ENCODE measurements at regions not wholly inside any gene's neighbourhood (a gene's known extent, or its start where the extent isn't known, plus 50 kb on each side); places are given as distances from the start of the nearest gene placed in this dataset.
A peak's percentile ranks its signal among the peaks of the same experiment; 100 is the strongest.
"Not testable (repeated sequence)": the region's sequence is repeated elsewhere in the genome, so short reads cannot be mapped to it uniquely, and the experiment has no call there.

DNA sequence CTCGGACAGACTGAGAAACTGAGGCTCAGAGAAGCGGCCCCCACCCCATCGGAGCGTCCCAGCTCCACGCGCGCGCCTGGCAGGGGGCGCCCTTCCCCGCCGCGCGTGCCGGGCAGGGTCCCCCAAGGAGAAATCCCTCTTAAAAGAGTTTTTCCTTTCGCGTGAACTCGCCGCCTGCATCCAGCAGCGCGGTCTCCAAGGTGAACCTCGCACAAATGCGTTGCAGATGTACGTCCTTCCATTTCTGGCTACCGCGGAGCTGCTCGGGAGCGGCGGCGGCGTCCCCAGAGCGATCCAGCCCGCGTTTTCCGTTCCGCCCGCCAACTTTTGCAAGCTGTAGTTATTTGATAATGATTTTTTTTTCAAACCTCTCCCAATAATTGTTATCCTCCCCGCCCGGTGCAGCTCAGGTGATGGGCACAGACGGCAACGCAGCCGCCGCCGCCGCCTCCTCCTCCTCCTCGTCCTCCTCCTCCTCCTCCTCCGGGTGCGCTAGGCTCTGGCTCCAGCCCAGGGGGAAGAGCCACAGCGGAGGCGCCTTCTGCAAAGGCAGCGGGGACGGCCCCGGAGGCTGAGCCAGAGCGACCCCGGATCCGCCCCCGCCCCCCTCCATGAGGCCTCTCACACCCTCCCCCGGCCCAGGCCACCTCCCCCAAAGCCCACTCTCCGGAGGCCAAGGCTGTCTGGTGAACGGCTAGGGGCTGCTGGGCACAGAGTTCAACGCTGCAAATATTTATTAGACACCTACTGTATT lies 74.0 kb upstream of the CUX1 start:
- no peak for DNase-seq (ENCODE audit: low read depth, low spot score)

DNA sequence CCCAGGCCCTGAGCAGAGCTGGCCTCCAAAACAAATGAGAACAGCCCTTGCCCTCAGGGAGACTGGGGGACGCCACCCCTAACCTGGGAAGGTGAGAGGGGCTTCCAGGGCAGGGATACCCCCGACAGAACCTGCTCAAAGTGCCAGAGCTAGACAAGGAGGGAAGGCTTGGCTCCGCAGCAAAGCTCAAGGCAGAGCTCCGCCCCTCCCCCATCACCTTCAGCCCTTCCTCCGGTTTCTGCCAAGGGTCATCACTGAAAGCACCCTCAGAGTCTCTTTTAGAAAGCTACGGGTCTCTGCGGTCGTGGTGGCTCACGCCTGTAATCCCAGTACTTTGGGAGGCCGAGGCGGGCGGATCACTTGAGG lies 73.4 kb upstream of the CUX1 start:
- no peak for DNase-seq (ENCODE audit: low read depth, low spot score)

DNA sequence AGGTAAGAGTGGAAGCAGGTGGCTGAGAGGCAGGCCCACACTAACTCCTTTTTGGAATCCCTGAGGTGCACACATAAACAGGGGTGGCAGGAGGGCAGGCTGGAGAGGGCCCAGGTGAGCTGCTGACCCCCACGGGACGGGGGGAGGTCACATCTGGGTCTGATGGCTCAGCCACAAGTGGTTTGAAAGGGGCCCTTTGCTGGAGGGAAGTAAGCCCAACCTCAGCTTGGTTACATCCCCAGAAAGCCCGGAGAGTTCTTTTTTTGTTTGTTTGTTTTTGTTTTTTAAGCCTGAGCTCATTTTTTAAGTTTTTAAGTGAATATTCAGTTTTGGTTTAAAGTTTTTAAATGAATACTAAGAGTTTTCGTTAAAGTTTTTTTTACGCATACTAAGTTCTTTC lies 72.8 kb upstream of the CUX1 start:
- DNase-seq (ENCODE audit: low read depth, low spot score), result no peak

DNA sequence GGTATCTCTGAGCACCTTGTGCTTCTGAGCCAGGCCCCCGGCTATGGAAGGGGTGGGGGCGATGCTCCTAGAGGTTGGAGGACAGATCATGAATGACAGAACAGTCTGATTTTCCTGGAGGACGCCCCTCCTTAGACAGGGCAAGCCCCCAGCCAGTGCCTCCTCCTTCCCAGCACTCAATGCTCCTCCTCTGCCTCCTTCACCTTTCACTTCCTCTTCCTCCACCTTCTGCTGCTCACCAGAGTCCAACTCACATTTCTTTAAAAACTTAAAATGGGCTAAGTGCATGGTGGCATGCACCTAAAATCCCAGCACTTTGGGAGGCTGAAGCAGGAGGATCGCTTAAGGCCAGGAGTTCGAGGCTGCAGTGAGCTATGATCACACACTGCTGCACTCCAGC lies 71.1 kb upstream of the CUX1 start:
- no peak for DNase-seq (ENCODE audit: low read depth, low spot score)

DNA sequence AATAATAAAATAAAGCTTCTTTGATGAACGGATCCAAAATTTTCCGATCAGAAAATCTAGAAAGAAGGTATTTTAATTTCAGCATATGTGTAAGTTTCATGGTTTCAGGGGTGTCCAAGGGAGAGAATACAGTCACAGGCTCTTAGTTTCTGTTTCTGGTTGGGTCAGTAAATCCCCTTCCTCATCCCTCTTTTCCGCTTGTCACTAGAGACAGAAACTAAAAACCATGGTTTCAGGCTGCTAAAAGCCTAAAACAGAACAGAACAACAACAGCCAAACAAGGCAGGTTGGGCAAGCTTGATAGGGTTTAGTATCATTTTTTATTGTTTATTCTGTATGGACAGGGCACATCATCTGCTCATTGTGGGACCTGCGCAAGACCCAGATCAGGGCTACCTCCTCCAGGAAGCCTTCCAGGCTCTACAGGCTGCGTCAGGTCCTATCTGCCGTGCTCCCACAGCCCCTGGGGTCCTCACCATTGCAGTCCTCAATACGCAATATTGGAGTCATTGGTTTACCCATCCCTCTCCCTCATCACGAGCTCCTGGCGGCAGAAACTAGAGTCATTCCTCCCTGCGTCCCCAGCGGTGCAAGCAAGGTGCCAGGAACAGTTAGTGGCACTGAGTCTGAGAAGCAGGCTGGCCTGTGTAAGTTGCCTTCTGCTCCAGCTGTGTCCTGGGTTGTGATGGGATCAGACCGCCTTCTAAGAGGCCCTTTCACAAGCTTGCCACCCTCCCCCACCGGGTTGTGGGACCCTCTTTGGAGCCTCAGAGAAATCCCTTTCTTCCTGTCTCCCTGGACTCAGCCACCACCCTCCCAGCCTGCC lies 70.2 kb upstream of the CUX1 start:
- DNase-seq (ENCODE audit: low read depth, low spot score), result no peak

DNA sequence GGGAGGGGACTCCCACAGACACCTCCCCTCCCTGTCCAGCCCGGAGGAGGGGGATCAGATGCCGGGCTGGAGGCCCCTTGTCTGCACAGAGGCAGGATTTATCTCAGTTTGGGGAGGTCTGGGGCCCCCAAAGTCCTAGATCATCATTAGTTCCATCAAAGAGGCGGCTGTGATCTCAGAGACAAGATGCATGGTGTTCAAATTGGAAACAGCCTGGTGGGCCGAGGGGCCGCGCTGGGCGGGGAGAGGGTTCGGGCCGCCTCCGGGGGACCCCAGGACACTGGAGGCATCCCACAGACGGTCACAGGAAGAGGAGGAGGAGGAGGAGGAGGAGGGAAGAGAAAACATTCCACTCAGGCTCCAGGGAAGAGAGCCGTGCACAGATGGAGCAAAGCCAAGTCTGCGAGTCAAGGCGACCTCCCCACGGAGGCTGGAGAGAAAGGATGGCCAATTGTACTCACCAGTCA lies 69.5 kb upstream of the CUX1 start:
- DNase-seq (ENCODE audit: low read depth, low spot score), result no peak

DNA sequence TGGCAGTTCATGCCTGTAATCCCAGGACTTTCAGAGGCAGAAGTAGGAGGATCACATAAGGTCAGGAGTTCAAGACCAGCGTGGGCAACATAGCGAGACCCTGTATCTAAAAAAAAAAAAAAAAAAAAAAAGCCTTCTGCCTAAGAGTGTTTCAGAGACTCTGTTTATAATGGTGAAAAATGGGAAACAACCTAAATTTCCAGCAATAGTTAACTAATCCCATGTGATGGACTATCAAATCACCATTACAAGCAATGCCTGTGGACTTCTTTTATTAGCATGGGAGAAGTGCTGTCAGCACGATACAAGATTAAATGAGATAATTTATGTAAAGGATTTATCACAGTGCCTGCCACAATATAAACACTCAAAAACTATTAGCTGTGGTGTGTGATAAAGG lies 67.5 kb upstream of the CUX1 start:
- DNase-seq (ENCODE audit: low read depth, low spot score), result no peak

DNA sequence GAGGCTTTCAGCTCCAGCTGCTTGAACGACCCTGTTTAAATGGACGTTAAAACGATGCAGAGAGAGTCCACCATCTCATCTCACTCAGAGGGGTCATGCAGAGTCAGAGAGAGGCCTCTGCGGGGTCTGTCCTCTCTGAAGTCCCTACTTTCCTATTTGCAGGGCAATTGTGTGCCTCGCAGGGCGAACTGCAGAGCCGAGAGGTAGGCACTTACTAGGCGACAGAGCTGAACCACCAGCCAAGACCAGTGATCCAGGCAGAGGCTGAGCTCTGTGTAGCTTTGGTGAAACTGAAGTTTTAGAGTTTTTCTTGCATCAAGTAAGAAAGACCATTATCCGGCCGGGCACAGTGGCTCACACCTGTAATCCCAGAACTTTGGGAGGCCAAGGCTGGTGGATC lies 64.1 kb upstream of the CUX1 start:
- DNase-seq (ENCODE audit: low read depth, low spot score), result no peak

DNA sequence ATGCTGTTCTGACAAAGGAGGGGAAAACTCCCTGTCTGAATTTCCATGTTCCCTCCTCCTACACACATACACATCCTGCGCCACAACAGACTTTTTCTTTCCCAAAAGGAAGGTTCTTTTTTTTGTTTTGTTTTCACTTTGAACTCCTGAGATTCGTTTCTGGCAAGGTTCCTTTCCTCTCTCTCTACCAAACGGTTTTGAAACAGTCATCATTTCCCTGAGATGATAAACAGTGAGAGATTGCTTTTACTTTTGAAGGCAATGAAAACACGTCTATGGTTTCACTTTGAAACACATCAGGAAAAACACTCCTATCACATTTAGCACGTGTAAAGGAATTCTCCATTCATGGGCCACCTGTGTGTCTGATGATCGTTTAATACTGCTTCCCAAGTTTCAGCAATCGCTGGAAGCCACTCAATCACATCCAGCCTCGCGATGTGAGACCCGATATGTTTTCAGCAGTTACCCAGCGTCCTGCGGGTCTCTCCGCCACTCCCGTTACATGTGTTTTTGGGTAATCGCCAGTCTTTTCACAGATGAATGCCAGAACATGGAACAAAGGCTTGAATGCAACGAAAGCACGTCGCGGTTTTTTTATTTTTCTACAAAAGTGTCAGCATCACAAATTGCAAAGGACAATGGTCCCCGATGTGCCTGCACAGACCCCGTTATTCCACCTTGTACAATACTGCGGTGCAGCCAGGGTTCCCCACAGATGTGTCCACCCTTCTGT lies 62.8 kb upstream of the CUX1 start:
- peak; percentile 22 for DNase-seq (ENCODE audit: low read depth, low spot score)

DNA sequence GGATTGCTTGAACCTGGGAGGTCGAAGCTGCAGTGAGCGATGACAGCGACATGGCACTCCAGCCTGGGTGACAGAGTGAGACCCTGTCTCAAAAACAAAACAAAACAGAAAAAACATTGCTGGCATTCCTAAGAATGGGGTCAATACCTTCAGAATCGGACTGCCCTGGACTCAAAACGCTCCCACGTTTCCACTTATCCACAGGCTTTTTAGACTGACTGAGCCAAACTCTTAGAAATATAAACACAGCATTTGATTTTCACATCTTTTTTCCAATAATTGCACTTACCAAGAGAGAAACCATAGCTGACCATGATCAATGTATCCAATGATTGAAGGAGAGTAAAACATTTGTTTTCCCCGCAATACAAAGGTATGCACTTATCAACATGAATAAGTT lies 59.5 kb upstream of the CUX1 start:
- no peak for DNase-seq (ENCODE audit: low read depth, low spot score)

DNA sequence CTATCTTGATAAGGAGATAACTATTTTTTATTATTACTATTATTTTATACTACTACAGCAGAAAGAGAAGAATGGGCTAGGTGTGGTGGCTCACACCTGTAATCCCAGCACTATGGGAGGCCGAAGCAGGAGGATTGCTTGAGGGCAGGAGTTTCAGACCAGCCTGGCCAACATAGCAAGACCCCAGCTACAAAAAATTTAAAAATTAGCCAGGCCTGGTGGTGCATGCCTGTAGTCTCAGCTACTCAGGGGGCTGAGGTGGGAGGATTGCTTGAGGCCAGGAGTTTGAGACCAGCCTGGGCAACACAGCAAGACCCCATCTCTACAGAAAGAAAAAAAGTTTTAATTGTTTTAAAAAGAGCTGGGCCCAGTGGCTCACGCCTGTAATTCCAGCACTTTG lies 58.9 kb upstream of the CUX1 start:
- not testable (repeated sequence) for DNase-seq (ENCODE audit: low read depth, low spot score)

DNA sequence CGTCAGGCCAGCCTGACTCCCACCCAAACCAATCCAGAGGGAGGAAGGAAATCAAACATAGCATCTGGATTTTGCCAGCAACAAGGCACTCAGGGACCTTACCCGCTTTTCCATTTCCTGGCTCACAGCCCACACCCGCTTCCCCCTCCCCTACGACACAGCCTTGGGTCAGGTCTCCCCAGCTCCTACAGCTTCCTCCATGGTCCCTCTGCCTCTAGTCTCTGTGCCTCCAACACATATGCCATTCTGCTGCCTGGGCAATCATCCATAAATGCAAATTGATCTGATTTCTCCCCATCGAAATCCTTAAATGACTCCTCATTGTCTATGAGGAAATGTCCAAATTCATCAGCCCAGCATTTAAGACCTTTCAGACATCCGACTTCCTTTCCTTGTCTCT lies 53.2 kb upstream of the CUX1 start:
- DNase-seq (ENCODE audit: low read depth, low spot score), result no peak

DNA sequence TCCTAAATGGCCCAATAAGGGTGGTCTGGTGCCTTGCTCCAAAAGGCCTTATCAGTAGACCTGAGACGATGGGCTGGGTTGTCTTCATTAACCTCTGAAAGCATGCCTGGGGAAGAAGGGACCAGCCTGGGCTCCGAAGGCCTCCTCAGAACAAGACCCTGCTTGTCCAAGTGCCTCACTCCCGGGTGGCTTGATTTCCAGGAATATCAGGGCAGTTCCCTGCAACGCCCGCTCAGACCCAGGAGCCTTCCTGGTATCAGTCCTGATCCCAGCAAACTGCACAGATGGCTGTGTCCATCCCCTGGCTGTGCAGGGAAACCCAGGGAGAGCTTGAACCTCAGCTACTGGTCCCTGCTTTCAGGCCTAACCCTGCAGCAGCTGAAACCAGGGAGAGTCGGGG lies 49.9 kb upstream of the CUX1 start:
- no peak for DNase-seq (ENCODE audit: low read depth, low spot score)
